Loucy (cell line): ENCODE measurements at regions not wholly inside any gene's neighbourhood (a gene's known extent, or its start where the extent isn't known, plus 50 kb on each side); places are given as distances from the start of the nearest gene placed in this dataset.

Experiments used
- H2AFZ ChIP-seq: fragments of 200-600 bp; sonication (generic); 2 replicates; pipeline ENCODE4 v1.6.0; 2016; ENCODE audit warnings: antibody characterized with exemption, mild to moderate bottlenecking, low read length, moderate library complexity
- H3F3A ChIP-seq: fragments of 200-600 bp; 2 replicates; pipeline ENCODE4 v1.6.0; 2016; ENCODE audit warnings: antibody characterized with exemption, low read depth, mild to moderate bottlenecking
- H3K27me3 ChIP-seq: fragments of 200-600 bp; sonication (generic); 2 replicates; pipeline ENCODE4 v1.6.1; 2014; ENCODE audit warnings: low read length, mild to moderate bottlenecking; ENCODE audit not compliant: insufficient read depth, poor library complexity, severe bottlenecking
- H3K36me3 ChIP-seq: fragments of 200-600 bp; sonication (generic); 2 replicates; pipeline ENCODE4 v1.6.1; 2016; ENCODE audit warnings: low read length; ENCODE audit not compliant: insufficient read depth
- H3K4me1 ChIP-seq: fragments of 200-600 bp; sonication (generic); 2 replicates; pipeline ENCODE4 v1.5.1; 2014; ENCODE audit warnings: low read length, mild to moderate bottlenecking; ENCODE audit not compliant: insufficient read depth, poor library complexity, severe bottlenecking
- H3K4me2 ChIP-seq: fragments of 200-600 bp; sonication (generic); 2 replicates; pipeline ENCODE4 v1.6.0; 2014; ENCODE audit warnings: antibody characterized with exemption, low read length, low read depth, mild to moderate bottlenecking; ENCODE audit not compliant: poor library complexity, severe bottlenecking
- H3K4me3 ChIP-seq: fragments of 200-600 bp; sonication (generic); 2 replicates; pipeline ENCODE4 v1.5.1; 2014; ENCODE audit warnings: low read length, mild to moderate bottlenecking, mixed read lengths; ENCODE audit not compliant: poor library complexity, severe bottlenecking
- H3K79me2 ChIP-seq: fragments of 200-600 bp; sonication (generic); 2 replicates; pipeline ENCODE4 v1.6.1; 2014; ENCODE audit warnings: low read length; ENCODE audit not compliant: insufficient read depth
- H3K9ac ChIP-seq: fragments of 200-600 bp; sonication (generic); 2 replicates; pipeline ENCODE4 v1.6.0; 2014; ENCODE audit warnings: mild to moderate bottlenecking, low read depth, low read length, moderate library complexity; ENCODE audit not compliant: poor library complexity, severe bottlenecking
- H3K9me2 ChIP-seq: fragments of 200-600 bp; sonication (generic); replicated peaks from 2 replicates; pipeline ENCODE4 v1.6.1; 2016; ENCODE audit warnings: low read depth, low read length, mixed read lengths
- H3K9me3 ChIP-seq: fragments of 200-600 bp; sonication (generic); 2 replicates; pipeline ENCODE4 v1.6.1; 2014; ENCODE audit warnings: mild to moderate bottlenecking, antibody characterized with exemption, low read length, low read depth; ENCODE audit not compliant: insufficient read depth
- H4K20me1 ChIP-seq: fragments of 200-600 bp; sonication (generic); 2 replicates; pipeline ENCODE4 v1.6.0; 2014; ENCODE audit warnings: antibody characterized with exemption, low read length, mild to moderate bottlenecking; ENCODE audit not compliant: insufficient read depth, poor library complexity, severe bottlenecking
- EZH2phosphoT487 ChIP-seq: fragments of 200-600 bp; IDR thresholded peaks from 2 replicates; pipeline ENCODE4 v1.6.1; 2018; ENCODE audit warnings: antibody characterized with exemption, mild to moderate bottlenecking, moderate library complexity, borderline replicate concordance
- TF ChIP-seq, protein P1 (sequence below): fragments of 200-600 bp; sonication (generic); conservative IDR thresholded peaks from 2 replicates; pipeline ENCODE4 v1.5.1; 2014; ENCODE audit warnings: mild to moderate bottlenecking, antibody characterized with exemption, low read length

DNA sequence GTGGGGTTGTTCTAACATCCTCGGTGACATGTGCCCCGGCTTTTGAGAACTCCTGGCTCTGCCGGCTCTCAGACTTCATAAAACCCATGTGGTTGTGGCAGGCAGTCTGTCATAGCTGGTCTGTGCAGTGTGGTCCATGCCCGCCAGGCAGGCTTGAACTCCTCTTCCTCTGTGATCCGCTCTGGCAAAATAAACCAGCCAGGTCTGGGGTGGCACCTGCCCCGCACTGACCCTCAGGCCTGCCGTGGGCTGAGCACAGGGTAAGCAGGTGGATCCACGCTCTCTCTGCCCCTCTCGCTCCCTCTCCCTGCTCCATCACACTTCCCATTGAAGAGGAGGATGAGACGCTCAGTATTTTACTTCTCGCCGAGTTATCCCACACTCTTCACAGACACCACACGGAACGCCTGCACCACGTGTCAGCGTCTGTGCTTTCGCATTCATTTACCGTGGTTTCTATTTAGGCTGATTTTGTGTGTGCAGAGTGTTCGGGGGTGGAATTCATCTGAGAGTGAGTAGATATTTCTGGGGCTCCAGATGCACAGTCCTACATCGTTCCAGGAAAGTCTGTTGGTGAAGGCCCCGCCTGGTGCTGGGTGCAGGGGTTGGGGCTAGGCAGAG, 56.4 kb downstream of the RTP5 start:
- H4K20me1 ChIP-seq = no peaks in the 10 kb centered on the region

DNA sequence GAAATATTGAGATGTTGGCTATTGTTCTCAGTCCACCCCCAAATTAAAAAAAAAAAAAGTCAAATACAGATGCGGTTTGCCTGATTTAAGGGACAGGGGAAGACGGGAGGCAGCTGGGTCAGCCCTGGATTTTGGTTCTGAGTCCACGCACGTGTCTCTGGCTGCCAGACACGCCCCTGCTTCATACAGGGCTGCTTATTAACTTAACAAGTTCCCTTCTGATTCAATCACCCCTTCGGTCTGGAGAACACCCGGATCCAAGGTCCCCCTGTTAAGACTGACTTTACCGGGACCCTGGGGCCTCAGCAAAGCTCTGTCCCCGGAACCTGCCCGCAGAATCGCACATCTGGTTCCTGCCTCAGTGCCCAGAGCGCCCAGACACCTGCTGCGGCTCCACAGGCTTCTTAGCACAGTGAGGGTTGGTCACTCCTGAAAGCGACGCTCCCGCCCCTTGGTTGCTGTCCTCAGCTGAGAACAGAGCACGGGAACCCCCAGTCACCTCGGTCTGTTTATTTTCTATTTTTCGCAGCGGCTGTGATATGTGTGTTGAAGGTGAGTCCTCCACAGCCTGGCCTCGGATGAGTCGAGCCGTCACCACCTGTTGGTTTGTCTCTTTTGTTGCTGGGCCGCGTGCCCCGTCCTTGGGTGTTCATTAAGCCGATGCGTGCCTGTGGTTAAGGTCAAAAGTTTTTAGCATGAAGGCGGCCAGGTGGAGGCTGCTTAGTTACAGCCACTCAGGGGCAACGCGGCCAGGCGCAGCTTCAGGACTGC, 57.2 kb downstream of the RTP5 start:
- Histone ChIP-seq H3K4me1 (peaks cover 25% of the 10 kb centered on the region), H4K20me1 (no peaks in the 10 kb centered on the region), H3K9me3 (no peaks in the 10 kb centered on the region), H3K79me2 (no peaks in the 10 kb centered on the region), H3K4me2 (no peak overlapping the region), H3K4me3 (no peak overlapping the region), H3K9me2 (no peaks in the 10 kb centered on the region), H3K9ac (no peak overlapping the region), H3K36me3 (no peaks in the 10 kb centered on the region), H3F3A (peaks cover 4% of the 10 kb centered on the region; the same call in 1 of the 2 replicates), H3K27me3 (no peaks in the 10 kb centered on the region), H2AFZ (no peak overlapping the region)
- TF ChIP-seq, protein P1, sequence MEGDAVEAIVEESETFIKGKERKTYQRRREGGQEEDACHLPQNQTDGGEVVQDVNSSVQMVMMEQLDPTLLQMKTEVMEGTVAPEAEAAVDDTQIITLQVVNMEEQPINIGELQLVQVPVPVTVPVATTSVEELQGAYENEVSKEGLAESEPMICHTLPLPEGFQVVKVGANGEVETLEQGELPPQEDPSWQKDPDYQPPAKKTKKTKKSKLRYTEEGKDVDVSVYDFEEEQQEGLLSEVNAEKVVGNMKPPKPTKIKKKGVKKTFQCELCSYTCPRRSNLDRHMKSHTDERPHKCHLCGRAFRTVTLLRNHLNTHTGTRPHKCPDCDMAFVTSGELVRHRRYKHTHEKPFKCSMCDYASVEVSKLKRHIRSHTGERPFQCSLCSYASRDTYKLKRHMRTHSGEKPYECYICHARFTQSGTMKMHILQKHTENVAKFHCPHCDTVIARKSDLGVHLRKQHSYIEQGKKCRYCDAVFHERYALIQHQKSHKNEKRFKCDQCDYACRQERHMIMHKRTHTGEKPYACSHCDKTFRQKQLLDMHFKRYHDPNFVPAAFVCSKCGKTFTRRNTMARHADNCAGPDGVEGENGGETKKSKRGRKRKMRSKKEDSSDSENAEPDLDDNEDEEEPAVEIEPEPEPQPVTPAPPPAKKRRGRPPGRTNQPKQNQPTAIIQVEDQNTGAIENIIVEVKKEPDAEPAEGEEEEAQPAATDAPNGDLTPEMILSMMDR = no peak
- TF ChIP-seq EZH2phosphoT487 = no peak

More for the DNA sequence above, 56.4 kb downstream of the RTP5 start:
- H3K9me2 ChIP-seq = no peaks in the 10 kb centered on the region
- H3F3A ChIP-seq = peaks cover 4% of the 10 kb centered on the region; the same call in 1 of the 2 replicates
- H3K27me3 ChIP-seq = no peaks in the 10 kb centered on the region
- no peak overlapping the region for H3K9ac ChIP-seq
- no peak overlapping the region for H3K4me2 ChIP-seq
- H3K4me3 ChIP-seq = no peak overlapping the region
- TF ChIP-seq EZH2phosphoT487 = no peak
- TF ChIP-seq, protein P1 = no peak
- H3K4me1 ChIP-seq = peaks cover 24% of the 10 kb centered on the region
- H3K9me3 ChIP-seq = no peaks in the 10 kb centered on the region
- H3K36me3 ChIP-seq = no peaks in the 10 kb centered on the region
- no peaks in the 10 kb centered on the region for H3K79me2 ChIP-seq
- H2AFZ ChIP-seq = no peak overlapping the region

DNA sequence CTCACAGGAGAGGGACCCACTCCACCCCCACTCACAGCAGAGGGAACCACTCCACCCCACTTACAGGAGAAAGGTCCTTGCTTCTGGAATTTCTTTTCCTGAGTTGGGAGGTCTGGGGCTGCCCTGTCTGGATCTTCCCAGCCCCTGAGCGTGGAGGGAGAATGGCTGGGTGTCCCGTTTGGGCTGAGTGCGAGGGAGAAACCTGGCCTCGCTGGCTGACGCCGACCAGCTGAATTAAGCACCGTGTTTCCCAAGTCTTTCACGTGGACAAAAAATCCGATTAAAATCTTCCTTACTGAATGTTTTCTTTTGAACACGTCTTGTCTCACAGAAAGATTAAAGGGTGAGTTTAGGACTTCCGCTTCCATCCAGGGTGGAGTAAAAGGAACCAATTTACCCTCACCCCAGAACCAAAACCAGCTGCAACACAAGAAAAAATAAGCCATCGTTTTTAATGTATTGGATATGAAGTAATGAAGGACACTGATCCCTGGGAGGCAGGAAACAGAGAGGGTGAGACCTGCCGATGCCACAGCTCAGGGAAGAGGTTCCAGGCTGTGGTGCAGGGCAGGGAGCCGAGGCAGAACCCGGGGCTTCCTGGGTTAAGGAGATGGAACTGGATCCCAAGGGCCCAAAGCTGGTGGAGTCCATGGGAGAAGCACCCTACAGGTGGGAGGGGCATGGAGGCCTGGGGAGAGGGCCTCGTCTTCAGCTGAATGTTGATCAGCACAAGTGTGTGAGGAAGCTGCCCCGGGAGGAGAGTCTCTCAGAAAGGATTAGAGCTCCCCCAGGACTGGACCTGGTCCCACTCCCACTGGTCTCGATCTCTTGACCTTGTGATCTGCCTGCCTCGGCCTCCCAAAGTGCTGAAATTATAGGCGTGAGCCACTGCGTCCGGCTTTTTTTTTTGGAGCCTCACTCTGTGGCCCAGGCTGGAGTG, 60.3 kb downstream of the RTP5 start:
- peaks cover 33% of the 10 kb centered on the region for H3K4me1 ChIP-seq
- no peaks in the 10 kb centered on the region for H3K36me3 ChIP-seq
- H3K4me3 ChIP-seq = no peak overlapping the region
- no peaks in the 10 kb centered on the region for H3K9me3 ChIP-seq
- no peak overlapping the region for H3K4me2 ChIP-seq
- peaks cover 4% of the 10 kb centered on the region; the same call in 1 of the 2 replicates for H3F3A ChIP-seq
- H2AFZ ChIP-seq = no peak overlapping the region
- no peak for TF ChIP-seq EZH2phosphoT487
- TF ChIP-seq, protein P1 = no peak
- H3K9ac ChIP-seq = no peak overlapping the region
- no peaks in the 10 kb centered on the region for H4K20me1 ChIP-seq
- H3K79me2 ChIP-seq = no peaks in the 10 kb centered on the region
- no peaks in the 10 kb centered on the region for H3K27me3 ChIP-seq
- H3K9me2 ChIP-seq = no peaks in the 10 kb centered on the region
